ENCODE measurements at regions not wholly inside any gene's neighbourhood (a gene's known extent, or its start where the extent isn't known, plus 50 kb on each side); places are given as distances from the start of the nearest gene placed in this dataset.
"Not testable (repeated sequence)": the region's sequence is repeated elsewhere in the genome, so short reads cannot be mapped to it uniquely, and the experiment has no call there.

GRCh38 chr6:12361042-12361765, 71.0 kb downstream of the EDN1 start:
- H3K79me2 ChIP-seq (ENCODE audit: insufficient read depth, low read length), result no peaks in the 10 kb centered on the region
- H3K9ac ChIP-seq (ENCODE audit: low read length), result no peak overlapping the region
- no peak overlapping the region for H2AFZ ChIP-seq (ENCODE audit: low read depth, low read length, severe bottlenecking)
- TF ChIP-seq EZH2phosphoT487 (conservative IDR thresholded peaks at IDR 0.05; ENCODE audit: low read length) (no peak), CTCF (IDR thresholded peaks at IDR 0.05; ENCODE audit: insufficient read depth, low read length, poor library complexity, severe bottlenecking) (no peak)
- no peak overlapping the region for H3K4me2 ChIP-seq (ENCODE audit: low read depth, low read length, poor library complexity, severe bottlenecking)
- H3K4me3 ChIP-seq (ENCODE audit: insufficient read depth, low read length, poor library complexity, severe bottlenecking), result no peak overlapping the region
- H3K36me3 ChIP-seq (ENCODE audit: low read length), result no peaks in the 10 kb centered on the region
- H3F3A ChIP-seq (ENCODE audit: insufficient read depth), result no peaks in the 10 kb centered on the region
- no peaks in the 10 kb centered on the region for H3K9me2 ChIP-seq (replicated peaks; ENCODE audit: insufficient read depth, low read length)
- H3K27ac ChIP-seq (ENCODE audit: low read depth, low read length), result no peak overlapping the region
- H3K9me3 ChIP-seq (ENCODE audit: insufficient read depth, low read length), result no peaks in the 10 kb centered on the region
- H4K20me1 ChIP-seq (ENCODE audit: low read depth, low read length), result no peaks in the 10 kb centered on the region
- 0 out of 2 replicates have a peak, but pooled peaks cover 3% of the 10 kb centered on the region for H3K27me3 ChIP-seq (ENCODE audit: low read length)

- H3K27ac ChIP-seq (ENCODE audit: low read depth, low read length); H3K27me3 ChIP-seq (ENCODE audit: low read length); H3K79me2 ChIP-seq (ENCODE audit: insufficient read depth, low read length); H3K36me3 ChIP-seq (ENCODE audit: low read length); H3F3A ChIP-seq (ENCODE audit: insufficient read depth); H3K9ac ChIP-seq (ENCODE audit: low read length); H3K9me2 ChIP-seq (replicated peaks; ENCODE audit: insufficient read depth, low read length); H4K20me1 ChIP-seq (ENCODE audit: low read depth, low read length); H3K4me3 ChIP-seq (ENCODE audit: insufficient read depth, low read length, poor library complexity, severe bottlenecking); H3K9me3 ChIP-seq (ENCODE audit: insufficient read depth, low read length); H3K4me2 ChIP-seq (ENCODE audit: low read depth, low read length, poor library complexity, severe bottlenecking); H2AFZ ChIP-seq (ENCODE audit: low read depth, low read length, severe bottlenecking): not testable (repeated sequence)
Measured at GRCh38 chr6:12363277-12363650, 73.1 kb downstream of the EDN1 start.

- H3K9me3 ChIP-seq (ENCODE audit: insufficient read depth, low read length), result no peaks in the 10 kb centered on the region
- H3K9me2 ChIP-seq (replicated peaks; ENCODE audit: insufficient read depth, low read length), result no peaks in the 10 kb centered on the region
- H3K27ac ChIP-seq (ENCODE audit: low read depth, low read length), result no peak overlapping the region
- H3K4me2 ChIP-seq (ENCODE audit: low read depth, low read length, poor library complexity, severe bottlenecking), result no peak overlapping the region
- H3F3A ChIP-seq (ENCODE audit: insufficient read depth), result no peaks in the 10 kb centered on the region
- H3K79me2 ChIP-seq (ENCODE audit: insufficient read depth, low read length), result no peaks in the 10 kb centered on the region
- H3K36me3 ChIP-seq (ENCODE audit: low read length), result no peaks in the 10 kb centered on the region
- H3K9ac ChIP-seq (ENCODE audit: low read length), result no peak overlapping the region
- no peak overlapping the region for H2AFZ ChIP-seq (ENCODE audit: low read depth, low read length, severe bottlenecking)
- H3K4me3 ChIP-seq (ENCODE audit: insufficient read depth, low read length, poor library complexity, severe bottlenecking), result no peak overlapping the region
- TF ChIP-seq EZH2phosphoT487 (conservative IDR thresholded peaks at IDR 0.05; ENCODE audit: low read length) (no peak), CTCF (IDR thresholded peaks at IDR 0.05; ENCODE audit: insufficient read depth, low read length, poor library complexity, severe bottlenecking) (no peak)
- no peaks in the 10 kb centered on the region for H4K20me1 ChIP-seq (ENCODE audit: low read depth, low read length)
- no peaks in the 10 kb centered on the region for H3K27me3 ChIP-seq (ENCODE audit: low read length)
Measured at GRCh38 chr6:12363651-12364381, 73.7 kb downstream of the EDN1 start.

- no peak overlapping the region for H3K4me3 ChIP-seq (ENCODE audit: insufficient read depth, low read length, poor library complexity, severe bottlenecking)
- H3K27ac ChIP-seq (ENCODE audit: low read depth, low read length), result no peak overlapping the region
- TF ChIP-seq EZH2phosphoT487 (conservative IDR thresholded peaks at IDR 0.05; ENCODE audit: low read length), result no peak
- TF ChIP-seq CTCF (IDR thresholded peaks at IDR 0.05; ENCODE audit: insufficient read depth, low read length, poor library complexity, severe bottlenecking), result no peak
- no peaks in the 10 kb centered on the region for H3F3A ChIP-seq (ENCODE audit: insufficient read depth)
- no peak overlapping the region for H3K4me2 ChIP-seq (ENCODE audit: low read depth, low read length, poor library complexity, severe bottlenecking)
- H3K9ac ChIP-seq (ENCODE audit: low read length), result no peak overlapping the region
- no peak overlapping the region for H2AFZ ChIP-seq (ENCODE audit: low read depth, low read length, severe bottlenecking)
- H3K79me2 ChIP-seq (ENCODE audit: insufficient read depth, low read length), result no peaks in the 10 kb centered on the region
- H4K20me1 ChIP-seq (ENCODE audit: low read depth, low read length), result no peaks in the 10 kb centered on the region
- no peaks in the 10 kb centered on the region for H3K9me2 ChIP-seq (replicated peaks; ENCODE audit: insufficient read depth, low read length)
- no peaks in the 10 kb centered on the region for H3K36me3 ChIP-seq (ENCODE audit: low read length)
- H3K27me3 ChIP-seq (ENCODE audit: low read length), result no peaks in the 10 kb centered on the region
- H3K9me3 ChIP-seq (ENCODE audit: insufficient read depth, low read length), result no peaks in the 10 kb centered on the region
Measured at GRCh38 chr6:12364621-12365020, 74.5 kb downstream of the EDN1 start.
